Frontal cortex (tissue), 3 donors: ENCODE measurements at regions not wholly inside any gene's neighbourhood (a gene's known extent, or its start where the extent isn't known, plus 50 kb on each side); places are given as distances from the start of the nearest gene placed in this dataset.
"Not testable (repeated sequence)": the region's sequence is repeated elsewhere in the genome, so short reads cannot be mapped to it uniquely, and the experiment has no call there.

Source experiments
- DNase-seq, 2 donors: peaks; one replicate each; pipeline ENCODE4 v3.0.0; 2012; ENCODE audit warnings: low spot score in 2 of 2
- FAIRE-seq: peaks from 2 replicates; lab custom pipeline; 2012; peaks lifted over from hg19 to GRCh38; lab: Jason Lieb, UNC
- donor health status: control.
- donor health status: control.
- donor health status: control.

- FAIRE-seq, DNase-seq: not testable (repeated sequence)
Observed at GRCh38 chr14:105630935-105631779, 104.8 kb downstream of the TMEM121 start.

- DNase-seq (no peak), FAIRE-seq (no peak)
Observed at GRCh38 chr14:105632010-105632409, 105.6 kb downstream of the TMEM121 start.

- not testable (repeated sequence) for DNase-seq, FAIRE-seq
Observed at GRCh38 chr14:105633596-105633995, 107.2 kb downstream of the TMEM121 start.

GRCh38 chr14:105635560-105635959 is 109.2 kb downstream of the TMEM121 start:
- FAIRE-seq (no peak), DNase-seq (no peak)

GRCh38 chr14:105636021-105636420 is 109.6 kb downstream of the TMEM121 start:
- FAIRE-seq, DNase-seq: not testable (repeated sequence)

GRCh38 chr14:105636935-105637334 is 110.6 kb downstream of the TMEM121 start:
- DNase-seq (no peak), FAIRE-seq (no peak)

GRCh38 chr14:105637345-105637744 is 111.0 kb downstream of the TMEM121 start:
- DNase-seq, result not testable (repeated sequence)

GRCh38 chr14:105639969-105640931 is 113.9 kb downstream of the TMEM121 start:
- not testable (repeated sequence) for DNase-seq, FAIRE-seq

More at GRCh38 chr14:105637345-105637744, 111.0 kb downstream of the TMEM121 start:
- not testable (repeated sequence) for FAIRE-seq

- DNase-seq (no peak), FAIRE-seq (no peak)
Observed at GRCh38 chr14:105641075-105641937, 114.9 kb downstream of the TMEM121 start.

- FAIRE-seq, result not testable (repeated sequence)
Observed at GRCh38 chr14:105641951-105642350, 115.6 kb downstream of the TMEM121 start.

GRCh38 chr14:105642486-105642885 is 116.1 kb downstream of the TMEM121 start:
- DNase-seq, FAIRE-seq: not testable (repeated sequence)

More at GRCh38 chr14:105641951-105642350, 115.6 kb downstream of the TMEM121 start:
- DNase-seq, result not testable (repeated sequence)

- not testable (repeated sequence) for DNase-seq, FAIRE-seq
Observed at GRCh38 chr14:105643406-105644052, 117.1 kb downstream of the TMEM121 start.

- DNase-seq, FAIRE-seq: not testable (repeated sequence)
Observed at GRCh38 chr14:105644053-105644435, 117.7 kb downstream of the TMEM121 start.

GRCh38 chr14:105644457-105644856 is 118.1 kb downstream of the TMEM121 start:
- not testable (repeated sequence) for FAIRE-seq, DNase-seq

GRCh38 chr14:105644891-105645290 is 118.5 kb downstream of the TMEM121 start:
- not testable (repeated sequence) for FAIRE-seq, DNase-seq

GRCh38 chr14:105645389-105645788 is 119.0 kb downstream of the TMEM121 start:
- DNase-seq, FAIRE-seq: not testable (repeated sequence)

- FAIRE-seq (no peak), DNase-seq (no peak)
Observed at GRCh38 chr14:105646175-105646574, 119.8 kb downstream of the TMEM121 start.

GRCh38 chr14:105646711-105647281 is 120.4 kb downstream of the TMEM121 start:
- FAIRE-seq, DNase-seq: not testable (repeated sequence)
